ENCODE measurements at regions not wholly inside any gene's neighbourhood (a gene's known extent, or its start where the extent isn't known, plus 50 kb on each side); places are given as distances from the start of the nearest gene placed in this dataset.

GRCh38 chr10:10829576-10829975 lies 188.1 kb upstream of the CELF2 start:
- ATAC-seq (ENCODE audit: low read depth in 2 of 2) (no peak), DNase-seq (no peak)
- H3K36me3 Mint-ChIP-seq, result no peaks in the 10 kb centered on the region
- H3K4me1 Mint-ChIP-seq, result no peaks in the 10 kb centered on the region
- H3K4me1 ChIP-seq (ENCODE audit: control insufficient read depth, insufficient read depth, low read length, poor library complexity, severe bottlenecking), result no peaks in the 10 kb centered on the region
- no peaks in the 10 kb centered on the region for H3K36me3 ChIP-seq (ENCODE audit: control insufficient read depth, insufficient read depth, low read length)
- no peaks in the 10 kb centered on the region for H3K27me3 ChIP-seq (ENCODE audit: control insufficient read depth, insufficient read depth, low read length)
- no peak overlapping the region for H3K27ac Mint-ChIP-seq
- peaks cover 0 to 3% (median 0%) of the 10 kb centered on the region in 7 donors for H3K9me3 Mint-ChIP-seq
- no peak overlapping the region for H3K4me3 ChIP-seq (ENCODE audit: low read depth, low read length)
- no peaks in the 10 kb centered on the region for H3K9me3 ChIP-seq (ENCODE audit: control insufficient read depth in 2 of 2, low read length in 2 of 2)
- H3K4me3 Mint-ChIP-seq, result no peak overlapping the region
- H3K27me3 Mint-ChIP-seq, result peaks cover 10% of the 10 kb centered on the region
- H3K27ac ChIP-seq (ENCODE audit: insufficient read depth, low read length, poor library complexity, severe bottlenecking), result no peak overlapping the region

DNA sequence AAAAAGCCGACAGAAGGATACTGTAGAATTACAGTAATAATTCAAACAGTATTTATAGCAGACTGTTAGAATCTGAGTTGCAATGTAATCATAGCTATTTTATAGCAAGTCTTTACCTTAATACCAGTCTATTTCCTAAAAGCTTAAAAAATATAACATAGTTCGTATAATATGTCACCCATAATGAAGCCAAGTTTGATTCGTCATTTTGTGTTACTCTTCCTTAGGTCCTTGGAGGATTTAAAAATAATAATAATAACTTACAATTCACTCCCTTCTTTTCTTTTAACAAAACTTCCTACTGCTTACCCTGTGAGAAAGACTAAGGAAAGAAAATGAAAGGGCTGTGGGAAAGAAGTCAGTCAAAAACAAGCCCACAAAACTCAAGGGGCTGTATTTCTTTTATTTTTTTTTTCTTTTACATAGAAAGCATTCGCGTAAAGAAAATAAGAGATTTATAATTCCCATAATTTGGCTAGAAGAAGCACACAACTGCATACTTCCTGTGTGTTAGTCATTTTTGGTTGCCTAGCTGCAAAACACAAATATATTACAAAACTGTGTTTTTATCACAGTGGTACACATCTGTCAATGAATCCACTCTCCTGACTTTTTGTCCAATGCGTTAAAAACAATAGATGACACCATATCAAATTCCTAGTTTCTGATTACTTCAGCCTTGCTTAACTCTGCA lies 187.2 kb upstream of the CELF2 start:
- Mint-ChIP-seq H3K36me3 (no peaks in the 10 kb centered on the region), H3K9me3 (peaks cover 0 to 6% (median 0%) of the 10 kb centered on the region in 7 donors), H3K4me3 (no peak overlapping the region), H3K27ac (no peak overlapping the region), H3K27me3 (peaks cover 10% of the 10 kb centered on the region), H3K4me1 (no peaks in the 10 kb centered on the region)
- Histone ChIP-seq H3K27me3 (ENCODE audit: control insufficient read depth, insufficient read depth, low read length) (no peaks in the 10 kb centered on the region), H3K4me1 (ENCODE audit: control insufficient read depth, insufficient read depth, low read length, poor library complexity, severe bottlenecking) (no peaks in the 10 kb centered on the region), H3K9me3 (ENCODE audit: control insufficient read depth in 2 of 2, low read length in 2 of 2) (no peaks in the 10 kb centered on the region), H3K4me3 (ENCODE audit: low read depth, low read length) (no peak overlapping the region), H3K36me3 (ENCODE audit: control insufficient read depth, insufficient read depth, low read length) (no peaks in the 10 kb centered on the region), H3K27ac (ENCODE audit: insufficient read depth, low read length, poor library complexity, severe bottlenecking) (no peak overlapping the region)
- DNase-seq (no peak), ATAC-seq (ENCODE audit: low read depth in 2 of 2) (no peak)

- Histone ChIP-seq H3K4me1 (ENCODE audit: control insufficient read depth, insufficient read depth, low read length, poor library complexity, severe bottlenecking) (no peaks in the 10 kb centered on the region), H3K9me3 (ENCODE audit: control insufficient read depth in 2 of 2, low read length in 2 of 2) (no peaks in the 10 kb centered on the region), H3K27ac (ENCODE audit: insufficient read depth, low read length, poor library complexity, severe bottlenecking) (no peak overlapping the region), H3K4me3 (ENCODE audit: low read depth, low read length) (no peak overlapping the region), H3K27me3 (ENCODE audit: control insufficient read depth, insufficient read depth, low read length) (no peaks in the 10 kb centered on the region), H3K36me3 (ENCODE audit: control insufficient read depth, insufficient read depth, low read length) (no peaks in the 10 kb centered on the region)
- Mint-ChIP-seq H3K4me3 (no peak overlapping the region), H3K36me3 (no peaks in the 10 kb centered on the region), H3K27ac (no peak overlapping the region), H3K9me3 (peaks cover 0 to 8% (median 0%) of the 10 kb centered on the region in 7 donors), H3K27me3 (peaks cover 10% of the 10 kb centered on the region), H3K4me1 (no peaks in the 10 kb centered on the region)
- ATAC-seq (ENCODE audit: low read depth in 2 of 2) (no peak), DNase-seq (no peak)
Measured at GRCh38 chr10:10831085-10831484, 186.6 kb upstream of the CELF2 start.

- DNase-seq (no peak), ATAC-seq (ENCODE audit: low read depth in 2 of 2) (no peak)
- peaks cover 0 to 8% (median 0%) of the 10 kb centered on the region in 7 donors for H3K9me3 Mint-ChIP-seq
- Histone ChIP-seq H3K36me3 (ENCODE audit: control insufficient read depth, insufficient read depth, low read length) (no peaks in the 10 kb centered on the region), H3K27ac (ENCODE audit: insufficient read depth, low read length, poor library complexity, severe bottlenecking) (no peak overlapping the region), H3K4me1 (ENCODE audit: control insufficient read depth, insufficient read depth, low read length, poor library complexity, severe bottlenecking) (no peaks in the 10 kb centered on the region), H3K9me3 (ENCODE audit: control insufficient read depth in 2 of 2, low read length in 2 of 2) (no peaks in the 10 kb centered on the region), H3K27me3 (ENCODE audit: control insufficient read depth, insufficient read depth, low read length) (peaks cover 1% of the 10 kb centered on the region), H3K4me3 (ENCODE audit: low read depth, low read length) (no peak overlapping the region)
- peaks cover 4% of the 10 kb centered on the region for H3K27me3 Mint-ChIP-seq
- H3K27ac Mint-ChIP-seq, result no peak overlapping the region
- no peaks in the 10 kb centered on the region for H3K36me3 Mint-ChIP-seq
- H3K4me3 Mint-ChIP-seq, result no peak overlapping the region
- no peaks in the 10 kb centered on the region for H3K4me1 Mint-ChIP-seq
Measured at GRCh38 chr10:10833955-10834354, 183.7 kb upstream of the CELF2 start.

DNA sequence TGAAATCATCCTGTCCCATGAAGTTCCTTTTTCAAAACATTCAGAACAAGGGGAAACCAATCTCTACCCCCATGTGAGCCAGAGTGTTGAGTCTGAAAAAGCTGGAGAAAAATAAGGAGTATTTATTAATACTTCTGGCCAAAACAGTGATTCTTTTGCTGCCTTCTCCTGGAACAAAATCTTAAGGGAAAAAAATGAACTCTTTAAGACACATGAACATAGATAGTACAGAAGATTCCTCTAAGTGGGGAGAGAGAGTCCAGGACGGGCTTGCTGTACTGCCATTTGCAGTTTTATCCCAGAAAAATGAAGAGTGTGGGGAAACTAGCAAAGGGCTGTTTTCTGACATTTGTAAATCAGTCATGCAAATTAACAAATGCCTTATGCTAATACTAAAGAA lies 173.4 kb upstream of the CELF2 start:
- no peak for ATAC-seq (ENCODE audit: low read depth in 2 of 2)

GRCh38 chr10:10845185-10845584 lies 172.5 kb upstream of the CELF2 start:
- Mint-ChIP-seq H3K27ac (no peak overlapping the region), H3K9me3 (peaks cover 0 to 5% (median 2%) of the 10 kb centered on the region in 7 donors), H3K36me3 (no peaks in the 10 kb centered on the region), H3K4me3 (no peak overlapping the region), H3K27me3 (peaks cover 26% of the 10 kb centered on the region), H3K4me1 (no peaks in the 10 kb centered on the region)
- Histone ChIP-seq H3K27me3 (ENCODE audit: control insufficient read depth, insufficient read depth, low read length) (peaks cover 3% of the 10 kb centered on the region), H3K36me3 (ENCODE audit: control insufficient read depth, insufficient read depth, low read length) (no peaks in the 10 kb centered on the region), H3K27ac (ENCODE audit: insufficient read depth, low read length, poor library complexity, severe bottlenecking) (no peak overlapping the region), H3K4me3 (ENCODE audit: low read depth, low read length) (no peak overlapping the region), H3K4me1 (ENCODE audit: control insufficient read depth, insufficient read depth, low read length, poor library complexity, severe bottlenecking) (no peaks in the 10 kb centered on the region), H3K9me3 (ENCODE audit: control insufficient read depth in 2 of 2, low read length in 2 of 2) (peaks cover 0 to under 1% of the 10 kb centered on the region in 2 experiments)
- ATAC-seq (ENCODE audit: low read depth in 2 of 2) (no peak), DNase-seq (no peak)

More for the DNA sequence above, 173.4 kb upstream of the CELF2 start:
- Histone ChIP-seq H3K4me3 (ENCODE audit: low read depth, low read length) (no peak overlapping the region), H3K9me3 (ENCODE audit: control insufficient read depth in 2 of 2, low read length in 2 of 2) (peaks cover 5 to 6% of the 10 kb centered on the region in 2 experiments), H3K27me3 (ENCODE audit: control insufficient read depth, insufficient read depth, low read length) (peaks cover 3% of the 10 kb centered on the region), H3K36me3 (ENCODE audit: control insufficient read depth, insufficient read depth, low read length) (no peaks in the 10 kb centered on the region), H3K27ac (ENCODE audit: insufficient read depth, low read length, poor library complexity, severe bottlenecking) (no peak overlapping the region), H3K4me1 (ENCODE audit: control insufficient read depth, insufficient read depth, low read length, poor library complexity, severe bottlenecking) (no peaks in the 10 kb centered on the region)
- peaks cover 26% of the 10 kb centered on the region for H3K27me3 Mint-ChIP-seq
- no peak for DNase-seq
- H3K27ac Mint-ChIP-seq, result no peak overlapping the region
- no peak overlapping the region for H3K4me3 Mint-ChIP-seq
- H3K9me3 Mint-ChIP-seq, result peaks cover 0 to 11% (median 2%) of the 10 kb centered on the region in 7 donors
- H3K4me1 Mint-ChIP-seq, result no peaks in the 10 kb centered on the region
- H3K36me3 Mint-ChIP-seq, result no peaks in the 10 kb centered on the region

DNA sequence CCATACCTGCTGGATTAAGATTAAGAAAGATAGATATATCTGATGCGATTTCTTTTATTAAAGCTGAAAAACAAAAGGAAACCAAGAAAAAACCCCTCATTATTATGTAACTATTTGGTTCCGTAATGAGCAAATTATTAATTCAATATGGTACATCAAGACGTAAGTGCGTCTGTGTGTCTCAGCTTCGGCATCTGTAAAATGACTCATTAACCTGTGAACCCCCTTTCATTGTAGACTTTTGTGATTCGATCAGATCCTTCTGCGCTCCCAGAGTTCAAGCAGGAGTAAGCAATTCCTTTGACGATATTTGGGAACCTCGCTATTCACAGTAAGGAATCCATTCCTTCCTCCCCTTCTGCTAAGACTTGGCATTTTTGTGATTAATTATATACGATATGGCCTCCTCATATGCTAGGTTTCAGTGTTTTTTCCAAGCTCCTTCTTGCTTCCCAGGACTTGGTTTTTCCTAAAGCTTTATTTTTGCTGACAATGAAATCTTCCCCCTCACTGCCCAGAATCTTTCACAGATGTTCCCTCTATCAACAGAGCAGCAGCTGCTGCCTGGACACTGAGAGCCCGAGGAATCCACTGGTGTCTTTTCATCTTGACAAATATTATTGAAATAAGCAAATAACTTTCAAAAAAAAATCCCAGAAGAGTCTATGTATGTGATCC lies 171.7 kb upstream of the CELF2 start:
- peaks cover 3% of the 10 kb centered on the region for H3K27me3 ChIP-seq (ENCODE audit: control insufficient read depth, insufficient read depth, low read length)
- Mint-ChIP-seq H3K27me3 (peaks cover 26% of the 10 kb centered on the region), H3K27ac (no peak overlapping the region), H3K4me1 (no peaks in the 10 kb centered on the region), H3K4me3 (no peak overlapping the region), H3K36me3 (no peaks in the 10 kb centered on the region), H3K9me3 (peaks cover 0 to 5% (median 2%) of the 10 kb centered on the region in 7 donors)
- no peak overlapping the region for H3K27ac ChIP-seq (ENCODE audit: insufficient read depth, low read length, poor library complexity, severe bottlenecking)
- ATAC-seq (ENCODE audit: low read depth in 2 of 2) (no peak), DNase-seq (no peak)
- H3K36me3 ChIP-seq (ENCODE audit: control insufficient read depth, insufficient read depth, low read length), result no peaks in the 10 kb centered on the region
- H3K4me3 ChIP-seq (ENCODE audit: low read depth, low read length), result no peak overlapping the region
- H3K4me1 ChIP-seq (ENCODE audit: control insufficient read depth, insufficient read depth, low read length, poor library complexity, severe bottlenecking), result no peaks in the 10 kb centered on the region
- no peaks in the 10 kb centered on the region for H3K9me3 ChIP-seq (ENCODE audit: control insufficient read depth in 2 of 2, low read length in 2 of 2)

GRCh38 chr10:10846504-10846900 lies 171.2 kb upstream of the CELF2 start:
- no peaks in the 10 kb centered on the region for H3K4me1 Mint-ChIP-seq
- H3K36me3 Mint-ChIP-seq, result no peaks in the 10 kb centered on the region
- DNase-seq (no peak), ATAC-seq (ENCODE audit: low read depth in 2 of 2) (no peak)
- H3K9me3 Mint-ChIP-seq, result peaks cover 0 to 4% (median 2%) of the 10 kb centered on the region in 7 donors
- no peaks in the 10 kb centered on the region for H3K4me1 ChIP-seq (ENCODE audit: control insufficient read depth, insufficient read depth, low read length, poor library complexity, severe bottlenecking)
- peaks cover 4% of the 10 kb centered on the region for H3K27me3 ChIP-seq (ENCODE audit: control insufficient read depth, insufficient read depth, low read length)
- H3K36me3 ChIP-seq (ENCODE audit: control insufficient read depth, insufficient read depth, low read length), result no peaks in the 10 kb centered on the region
- no peak overlapping the region for H3K4me3 Mint-ChIP-seq
- H3K27ac ChIP-seq (ENCODE audit: insufficient read depth, low read length, poor library complexity, severe bottlenecking), result no peak overlapping the region
- no peaks in the 10 kb centered on the region for H3K9me3 ChIP-seq (ENCODE audit: control insufficient read depth in 2 of 2, low read length in 2 of 2)
- H3K27me3 Mint-ChIP-seq, result peaks cover 26% of the 10 kb centered on the region
- H3K27ac Mint-ChIP-seq, result no peak overlapping the region
- no peak overlapping the region for H3K4me3 ChIP-seq (ENCODE audit: low read depth, low read length)
